Hypothalamus (tissue), 51 donors: ENCODE measurements at regions not wholly inside any gene's neighbourhood (a gene's known extent, or its start where the extent isn't known, plus 50 kb on each side); places are given as distances from the start of the nearest gene placed in this dataset.

Source experiments
- DNase-seq, 51 donors: peaks; one replicate each; lab custom pipeline; 2025; lab: John Stamatoyannopoulos, UW

GRCh38 chr1:58861506-58861905, 77.7 kb upstream of the JUN start:
- DNase-seq, result no peak

- DNase-seq, result peak in 13 of 51 donors; percentile 13 to 69 (median 26)
Observed at GRCh38 chr1:58862728-58863385, 79.0 kb upstream of the JUN start.

GRCh38 chr1:58864654-58865053, 80.8 kb upstream of the JUN start:
- DNase-seq, result no peak

GRCh38 chr1:58866578-58866977, 82.7 kb upstream of the JUN start:
- DNase-seq, result no peak

GRCh38 chr1:58869638-58870297, 85.9 kb upstream of the JUN start:
- no peak for DNase-seq

- no peak for DNase-seq
Observed at GRCh38 chr1:58870298-58870676, 86.4 kb upstream of the JUN start.

- peak in 1 of 51 donors; percentile 58 for DNase-seq
Observed at GRCh38 chr1:58874342-58874741, 90.5 kb upstream of the JUN start.

- DNase-seq, result peak in 37 of 51 donors; percentile 18 to 90 (median 59)
Observed at GRCh38 chr1:58874757-58875755, 91.2 kb upstream of the JUN start.

GRCh38 chr1:58879464-58879863, 95.6 kb upstream of the JUN start:
- no peak for DNase-seq

- DNase-seq, result no peak
Observed at GRCh38 chr1:58880592-58880991, 96.7 kb upstream of the JUN start.

- no peak for DNase-seq
Observed at GRCh38 chr1:58881471-58881994, 97.7 kb upstream of the JUN start.

GRCh38 chr1:58882322-58882948, 98.6 kb upstream of the JUN start:
- DNase-seq, result peak in 2 of 51 donors; percentile 17 to 19

- DNase-seq, result peak in 14 of 51 donors; percentile 11 to 68 (median 25)
Observed at GRCh38 chr1:58883037-58883887, 99.4 kb upstream of the JUN start.

- DNase-seq, result no peak
Observed at GRCh38 chr1:58883888-58884482, 100.1 kb upstream of the JUN start.

GRCh38 chr1:58884706-58885661, 101.1 kb upstream of the JUN start:
- peak in 3 of 51 donors; percentile 12 to 23 (median 20) for DNase-seq

GRCh38 chr1:58885998-58886397, 102.2 kb upstream of the JUN start:
- DNase-seq, result peak in 25 of 51 donors; percentile 18 to 70 (median 39)

GRCh38 chr1:58886611-58887010, 102.8 kb upstream of the JUN start:
- no peak for DNase-seq

GRCh38 chr1:58887059-58887458, 103.2 kb upstream of the JUN start:
- no peak for DNase-seq
